Upper lobe of left lung (tissue), 4 donors: ENCODE measurements at regions not wholly inside any gene's neighbourhood (a gene's known extent, or its start where the extent isn't known, plus 50 kb on each side); places are given as distances from the start of the nearest gene placed in this dataset.

Source experiments
- CTCF ChIP-seq, 6 experiments: fragments of 450-650 bp in 4 of 6; fragments of 200-600 bp in 2 of 6; sonication (generic) in 2 of 6; IDR thresholded peaks; one replicate each; pipeline ENCODE4 v1.5.1; 2016 to 2019; ENCODE audit warnings: antibody characterized with exemption in 6 of 6
- POLR2A ChIP-seq, 4 donors: fragments of 450-650 bp; IDR thresholded peaks; one replicate each; pipeline ENCODE4 v1.5.1; 2016 to 2017; ENCODE audit warnings: antibody characterized with exemption in 4 of 4, mild to moderate bottlenecking in 2 of 4

- no peak for TF ChIP-seq CTCF (IDR thresholded peaks at IDR 0.05)
- TF ChIP-seq POLR2A (IDR thresholded peaks at IDR 0.05), result no peak
Observed at GRCh38 chr10:4515721-4516120, 310.3 kb upstream of the AKR1E2 start.
